IMR-90 (cell line): ENCODE measurements at regions not wholly inside any gene's neighbourhood (a gene's known extent, or its start where the extent isn't known, plus 50 kb on each side); places are given as distances from the start of the nearest gene placed in this dataset.

Experiments used
- ATAC-seq: fragments of 200-7000 bp; cut with Tn5 transposase; 2 replicates; pipeline ENCODE4 v1.9.1; 2020; ENCODE audit warnings: low read depth, mild to moderate bottlenecking, moderate library complexity
- BruUV-seq: library from RNA; stranded (reverse); fragments of 400-500 nt; replicated peaks from 2 replicates; lab custom pipeline; 2021; lab: Mats Ljungman, UMichigan
- CTCF ChIA-PET: fragments of 300-600 bp; formaldehyde crosslinking; extraction: SDS; loops from one replicate; lab custom pipeline; 2021; ENCODE audit warnings: antibody characterized with exemption; lab: Yijun Ruan, JAX
- POLR2A ChIA-PET: fragments of 300-600 bp; sonication (Branson Sonifier 250); formaldehyde crosslinking; loops from one replicate; lab custom pipeline; 2022; ENCODE audit warnings: antibody characterized with exemption; ENCODE audit not compliant: unreplicated experiment; lab: Charles Lee
- DNase-seq: peaks from one replicate; pipeline ENCODE4 v3.0.0; 2013
- H2AFZ ChIP-seq: replicated peaks from 2 replicates; pipeline ENCODE3; 2013; ENCODE audit warnings: low read length, mild to moderate bottlenecking; ENCODE audit not compliant: poor library complexity
- H2AK5ac ChIP-seq: 2 replicates; pipeline ENCODE4 v1.6.1; 2013; ENCODE audit warnings: low read depth, low read length, inconsistent platforms
- H2AK9ac ChIP-seq: replicated peaks from 2 replicates; pipeline ENCODE3; 2013; ENCODE audit warnings: mild to moderate bottlenecking, low read depth, low read length, moderate library complexity; ENCODE audit not compliant: poor library complexity
- H2BK120ac ChIP-seq: 2 replicates; pipeline ENCODE4 v1.6.1; 2013; ENCODE audit warnings: low read depth, low read length, inconsistent platforms
- H2BK15ac ChIP-seq: 3 replicates; pipeline ENCODE4 v1.6.1; 2013; ENCODE audit warnings: low read depth, low read length, inconsistent platforms
- H2BK20ac ChIP-seq: 2 replicates; pipeline ENCODE4 v1.6.1; 2013; ENCODE audit warnings: low read depth, mild to moderate bottlenecking, inconsistent platforms, low read length, moderate library complexity
- H2BK5ac ChIP-seq: 2 replicates; pipeline ENCODE4 v1.6.1; 2013; ENCODE audit warnings: mild to moderate bottlenecking, low read depth, low read length, inconsistent platforms; ENCODE audit not compliant: poor library complexity, severe bottlenecking
- H3K14ac ChIP-seq: replicated peaks from 2 replicates; pipeline ENCODE4 v1.6.1; 2013; ENCODE audit warnings: low read depth, low read length, inconsistent platforms
- H3K18ac ChIP-seq: 2 replicates; pipeline ENCODE4 v1.6.1; 2013; ENCODE audit warnings: low read depth, low read length, control low read depth
- H3K23ac ChIP-seq: 2 replicates; pipeline ENCODE4 v1.6.1; 2013; ENCODE audit warnings: low read depth, low read length, inconsistent platforms
- H3K27ac ChIP-seq: 2 replicates; pipeline ENCODE4 v1.5.1; 2013; ENCODE audit warnings: mild to moderate bottlenecking, control low read depth, low read length; ENCODE audit not compliant: insufficient read depth
- H3K27me3 ChIP-seq: 2 replicates; pipeline ENCODE4 v1.6.1; 2013; ENCODE audit warnings: low read length; ENCODE audit not compliant: control insufficient read depth, insufficient read depth
- H3K36me3 ChIP-seq: 2 replicates; pipeline ENCODE4 v1.6.1; 2013; ENCODE audit warnings: low read length, mixed read lengths; ENCODE audit not compliant: control insufficient read depth, insufficient read depth
- H3K4ac ChIP-seq: 2 replicates; pipeline ENCODE4 v1.6.1; 2013; ENCODE audit warnings: low read depth, low read length, inconsistent platforms
- H3K4me1 ChIP-seq: 2 replicates; pipeline ENCODE4 v1.6.1; 2013; ENCODE audit warnings: low read length, mixed read lengths; ENCODE audit not compliant: control insufficient read depth, insufficient read depth
- H3K4me2 ChIP-seq: 2 replicates; pipeline ENCODE4 v1.6.1; 2013; ENCODE audit warnings: low read depth, mild to moderate bottlenecking, control low read depth, low read length, moderate library complexity
- H3K4me3 ChIP-seq: 2 replicates; pipeline ENCODE4 v1.5.1; 2013; ENCODE audit warnings: low read depth, mild to moderate bottlenecking, control low read depth, low read length, moderate library complexity; ENCODE audit not compliant: insufficient read depth
- H3K56ac ChIP-seq: 2 replicates; pipeline ENCODE4 v1.6.1; 2013; ENCODE audit warnings: low read length, inconsistent platforms; ENCODE audit not compliant: insufficient read depth; ENCODE audit errors: extremely low read depth
- H3K79me1 ChIP-seq, 2 experiments: 2 replicates each; pipeline ENCODE4 v1.6.1; 2013; ENCODE audit warnings: low read length in 2 of 2, inconsistent platforms in 1 of 2, low read depth in 1 of 2
- H3K9ac ChIP-seq: 2 replicates; pipeline ENCODE4 v1.6.1; 2013; ENCODE audit warnings: low read depth, low read length, control low read depth
- H3K9me1 ChIP-seq: 2 replicates; pipeline ENCODE4 v1.6.1; 2013; ENCODE audit warnings: low read length, inconsistent platforms; ENCODE audit not compliant: insufficient read depth
- H3K9me3 ChIP-seq: 2 replicates; pipeline ENCODE4 v1.6.1; 2013; ENCODE audit warnings: low read length; ENCODE audit not compliant: control insufficient read depth, insufficient read depth
- H4K20me1 ChIP-seq: 2 replicates; pipeline ENCODE4 v1.6.1; 2013; ENCODE audit warnings: low read length, inconsistent platforms; ENCODE audit not compliant: insufficient read depth
- H4K5ac ChIP-seq: 2 replicates; pipeline ENCODE4 v1.6.1; 2013; ENCODE audit warnings: mild to moderate bottlenecking, low read depth, low read length, control low read depth
- H4K8ac ChIP-seq, 2 experiments: 2 replicates each; pipeline ENCODE4 v1.6.1; 2013; ENCODE audit warnings: low read depth in 2 of 2, low read length in 2 of 2, control low read depth in 1 of 2, inconsistent platforms in 1 of 2
- H4K91ac ChIP-seq: 2 replicates; pipeline ENCODE4 v1.6.1; 2013; ENCODE audit warnings: low read depth, low read length, inconsistent platforms; ENCODE audit not compliant: insufficient read depth
- BHLHE40 ChIP-seq: fragments of 150-350 bp; IDR thresholded peaks from 2 replicates; pipeline ENCODE4 v1.6.1; 2016; ENCODE audit warnings: mild to moderate bottlenecking, low read depth, low read length
- ELK1 ChIP-seq: fragments of 150-350 bp; IDR thresholded peaks from 2 replicates; pipeline ENCODE4 v1.6.1; 2016; ENCODE audit warnings: low read depth, mild to moderate bottlenecking, low read length, moderate library complexity, borderline replicate concordance
- FOS ChIP-seq: fragments of 150-350 bp; IDR thresholded peaks from 2 replicates; pipeline ENCODE4 v1.6.1; 2016; ENCODE audit warnings: low read depth, low read length
- MAZ ChIP-seq: IDR thresholded peaks from 2 replicates; pipeline ENCODE4 v1.6.1; 2012; ENCODE audit warnings: low read depth, mild to moderate bottlenecking, low read length, improper control_type of control experiment, moderate library complexity, borderline replicate concordance
- RCOR1 ChIP-seq: IDR thresholded peaks from 2 replicates; pipeline ENCODE4 v1.6.1; 2012; ENCODE audit warnings: mild to moderate bottlenecking, low read length, improper control_type of control experiment; ENCODE audit not compliant: insufficient replicate concordance
- RFX5 ChIP-seq: IDR thresholded peaks from 2 replicates; pipeline ENCODE4 v1.8.0; 2012; ENCODE audit warnings: low read depth, mild to moderate bottlenecking, low read length, moderate library complexity
- SMC3 ChIP-seq: fragments of 150-350 bp; IDR thresholded peaks from 2 replicates; pipeline ENCODE4 v1.6.1; 2016; ENCODE audit warnings: low read depth, mild to moderate bottlenecking, antibody characterized with exemption, low read length, moderate library complexity
- WGBS, 2 experiments: methylation state at CpG; one replicate each; pipeline versions ENCODE4 v1.1.5 to v1.1.7; 2013; ENCODE audit warnings: missing lambda C conversion rate in 2 of 2; ENCODE audit not compliant: insufficient read length in 1 of 2; ENCODE audit errors: extremely low coverage in 2 of 2; 5-methylcytosine and 5-hydroxymethylcytosine counted together
- dilution Hi-C: fragments of 300-500 bp; cut with HindIII; formaldehyde crosslinking; loops from one replicate; pipeline ENCODE4 v1.14.3; 2018; ENCODE audit warnings: low sequenced_read_pairs; ENCODE audit not compliant: unreplicated experiment
- in situ Hi-C: fragments of 300-500 bp; cut with MboI; formaldehyde crosslinking; loops from 3 replicates; pipeline ENCODE4 v1.14.3; 2019; ENCODE audit warnings: low sequenced_read_pairs, inconsistent platforms, mixed read lengths
- intact Hi-C: fragments of 100-400 bp; cut with micrococcal nuclease; formaldehyde crosslinking; loops from 2 replicates; pipeline ENCODE4 v1.10.0; 2022
- TF ChIP-seq, protein P1 (sequence below): fragments of 150-350 bp; IDR thresholded peaks from 2 replicates; pipeline ENCODE4 v1.6.1; 2017; ENCODE audit warnings: mild to moderate bottlenecking, antibody characterized with exemption, low read length, low read depth
- TF ChIP-seq, protein P2 (sequence below): conservative IDR thresholded peaks from 2 replicates; pipeline ENCODE4 v1.5.1; 2012; ENCODE audit warnings: mild to moderate bottlenecking, low read depth, low read length, improper control_type of control experiment

DNA sequence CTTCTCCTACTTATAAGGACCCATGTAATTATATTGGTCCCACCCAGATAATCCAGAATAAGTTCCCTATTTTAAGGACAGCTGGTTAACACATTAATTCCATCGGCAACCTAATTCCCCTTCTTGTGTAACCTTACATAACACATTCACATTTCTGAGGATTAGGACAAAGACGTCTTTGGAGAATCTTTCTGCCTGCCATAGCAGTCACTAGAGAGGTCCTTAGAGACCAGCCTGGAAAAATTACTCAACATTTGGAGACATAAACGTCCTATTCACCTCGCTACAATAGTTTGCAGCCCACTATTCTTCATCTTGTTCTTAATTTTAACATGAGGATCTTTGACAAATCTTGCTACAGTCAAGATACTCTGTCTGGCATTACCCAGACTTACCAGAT lies 100.1 kb downstream of the MAFB start:
- ChIA-PET POLR2A (no interaction called here), CTCF (no interaction called here)
- Histone ChIP-seq H3K36me3 (no peaks in the 10 kb centered on the region), H3K27ac (no peak overlapping the region), H3K56ac (no peak overlapping the region), H4K5ac (no peak overlapping the region), H3K4me3 (no peak overlapping the region), H4K8ac (no peak overlapping the region), H2BK120ac (no peak overlapping the region), H3K79me1 (no peaks in the 10 kb centered on the region), H3K27me3 (no peaks in the 10 kb centered on the region), H2BK15ac (no peak overlapping the region), H3K4ac (no peak overlapping the region), H3K9ac (no peak overlapping the region), H3K14ac (no peak overlapping the region), H2AFZ (no peak overlapping the region), H3K9me3 (no peaks in the 10 kb centered on the region), H3K18ac (no peak overlapping the region), H3K23ac (no peak overlapping the region), H4K91ac (no peak overlapping the region), H4K20me1 (no peaks in the 10 kb centered on the region), H2AK5ac (no peak overlapping the region), H3K4me2 (no peak overlapping the region), H3K4me1 (no peaks in the 10 kb centered on the region), H3K9me1 (no peaks in the 10 kb centered on the region), H2BK20ac (no peak overlapping the region), H2AK9ac (no peak overlapping the region), H2BK5ac (no peak overlapping the region)
- no peak for DNase-seq
- no TSS peak for BruUV-seq
- 0% methylated on average over 1 of the region's 4 CpGs; no CpG with 5 or more reads in 1 of the 2 experiments for WGBS, 2 experiments
- in situ Hi-C loops = no loop called here
- dilution Hi-C loops = no loop called here
- TF ChIP-seq BHLHE40 (no peak), ELK1 (no peak), MAZ (no peak), FOS (no peak), RFX5 (no peak), RCOR1 (no peak), SMC3 (no peak)
- TF ChIP-seq, protein P1, sequence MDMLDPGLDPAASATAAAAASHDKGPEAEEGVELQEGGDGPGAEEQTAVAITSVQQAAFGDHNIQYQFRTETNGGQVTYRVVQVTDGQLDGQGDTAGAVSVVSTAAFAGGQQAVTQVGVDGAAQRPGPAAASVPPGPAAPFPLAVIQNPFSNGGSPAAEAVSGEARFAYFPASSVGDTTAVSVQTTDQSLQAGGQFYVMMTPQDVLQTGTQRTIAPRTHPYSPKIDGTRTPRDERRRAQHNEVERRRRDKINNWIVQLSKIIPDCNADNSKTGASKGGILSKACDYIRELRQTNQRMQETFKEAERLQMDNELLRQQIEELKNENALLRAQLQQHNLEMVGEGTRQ = no peak
- TF ChIP-seq, protein P2, sequence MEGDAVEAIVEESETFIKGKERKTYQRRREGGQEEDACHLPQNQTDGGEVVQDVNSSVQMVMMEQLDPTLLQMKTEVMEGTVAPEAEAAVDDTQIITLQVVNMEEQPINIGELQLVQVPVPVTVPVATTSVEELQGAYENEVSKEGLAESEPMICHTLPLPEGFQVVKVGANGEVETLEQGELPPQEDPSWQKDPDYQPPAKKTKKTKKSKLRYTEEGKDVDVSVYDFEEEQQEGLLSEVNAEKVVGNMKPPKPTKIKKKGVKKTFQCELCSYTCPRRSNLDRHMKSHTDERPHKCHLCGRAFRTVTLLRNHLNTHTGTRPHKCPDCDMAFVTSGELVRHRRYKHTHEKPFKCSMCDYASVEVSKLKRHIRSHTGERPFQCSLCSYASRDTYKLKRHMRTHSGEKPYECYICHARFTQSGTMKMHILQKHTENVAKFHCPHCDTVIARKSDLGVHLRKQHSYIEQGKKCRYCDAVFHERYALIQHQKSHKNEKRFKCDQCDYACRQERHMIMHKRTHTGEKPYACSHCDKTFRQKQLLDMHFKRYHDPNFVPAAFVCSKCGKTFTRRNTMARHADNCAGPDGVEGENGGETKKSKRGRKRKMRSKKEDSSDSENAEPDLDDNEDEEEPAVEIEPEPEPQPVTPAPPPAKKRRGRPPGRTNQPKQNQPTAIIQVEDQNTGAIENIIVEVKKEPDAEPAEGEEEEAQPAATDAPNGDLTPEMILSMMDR = no peak
- intact Hi-C loops = no loop called here
- no peak for ATAC-seq
